ENCODE measurements at regions not wholly inside any gene's neighbourhood (a gene's known extent, or its start where the extent isn't known, plus 50 kb on each side); places are given as distances from the start of the nearest gene placed in this dataset.

- no peak overlapping the region for H3K4me2 ChIP-seq (ENCODE audit: low read length)
- no peaks in the 10 kb centered on the region for H3F3A ChIP-seq (ENCODE audit: control insufficient read depth, insufficient read depth)
- H3K79me2 ChIP-seq (ENCODE audit: control insufficient read depth, low read length), result no peaks in the 10 kb centered on the region
- no peaks in the 10 kb centered on the region for H4K20me1 ChIP-seq (ENCODE audit: control insufficient read depth, insufficient read depth, low read depth, low read length)
- no peaks in the 10 kb centered on the region for H3K9me3 ChIP-seq (ENCODE audit: control insufficient read depth, insufficient read depth, low read length)
- no peaks in the 10 kb centered on the region for H3K27me3 ChIP-seq (ENCODE audit: control insufficient read depth, low read length)
- H3K27ac ChIP-seq (ENCODE audit: low read depth, low read length), result no peak overlapping the region
- H3K4me1 ChIP-seq (ENCODE audit: control insufficient read depth, low read length), result no peaks in the 10 kb centered on the region
- no peak overlapping the region for H3K4me3 ChIP-seq (ENCODE audit: low read length)
- no peaks in the 10 kb centered on the region for H3K9me2 ChIP-seq (replicated peaks; ENCODE audit: control insufficient read depth, low read length)
- H3K36me3 ChIP-seq (ENCODE audit: control insufficient read depth, low read length), result no peaks in the 10 kb centered on the region
- no peak for TF ChIP-seq EZH2phosphoT487 (IDR thresholded peaks at IDR 0.05; ENCODE audit: borderline replicate concordance, low read length)
- TF ChIP-seq, protein P1, sequence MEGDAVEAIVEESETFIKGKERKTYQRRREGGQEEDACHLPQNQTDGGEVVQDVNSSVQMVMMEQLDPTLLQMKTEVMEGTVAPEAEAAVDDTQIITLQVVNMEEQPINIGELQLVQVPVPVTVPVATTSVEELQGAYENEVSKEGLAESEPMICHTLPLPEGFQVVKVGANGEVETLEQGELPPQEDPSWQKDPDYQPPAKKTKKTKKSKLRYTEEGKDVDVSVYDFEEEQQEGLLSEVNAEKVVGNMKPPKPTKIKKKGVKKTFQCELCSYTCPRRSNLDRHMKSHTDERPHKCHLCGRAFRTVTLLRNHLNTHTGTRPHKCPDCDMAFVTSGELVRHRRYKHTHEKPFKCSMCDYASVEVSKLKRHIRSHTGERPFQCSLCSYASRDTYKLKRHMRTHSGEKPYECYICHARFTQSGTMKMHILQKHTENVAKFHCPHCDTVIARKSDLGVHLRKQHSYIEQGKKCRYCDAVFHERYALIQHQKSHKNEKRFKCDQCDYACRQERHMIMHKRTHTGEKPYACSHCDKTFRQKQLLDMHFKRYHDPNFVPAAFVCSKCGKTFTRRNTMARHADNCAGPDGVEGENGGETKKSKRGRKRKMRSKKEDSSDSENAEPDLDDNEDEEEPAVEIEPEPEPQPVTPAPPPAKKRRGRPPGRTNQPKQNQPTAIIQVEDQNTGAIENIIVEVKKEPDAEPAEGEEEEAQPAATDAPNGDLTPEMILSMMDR (IDR thresholded peaks at IDR 0.05; ENCODE audit: low read depth, low read length, poor library complexity, severe bottlenecking), result no peak
Observed at GRCh38 chr2:220619525-220620220, 952.4 kb downstream of the EPHA4 start.

- Histone ChIP-seq H3K4me3 (ENCODE audit: low read length) (no peak overlapping the region), H4K20me1 (ENCODE audit: control insufficient read depth, insufficient read depth, low read depth, low read length) (no peaks in the 10 kb centered on the region), H3K9me3 (ENCODE audit: control insufficient read depth, insufficient read depth, low read length) (no peaks in the 10 kb centered on the region), H3K27ac (ENCODE audit: low read depth, low read length) (no peak overlapping the region), H3K27me3 (ENCODE audit: control insufficient read depth, low read length) (no peaks in the 10 kb centered on the region), H3K79me2 (ENCODE audit: control insufficient read depth, low read length) (no peaks in the 10 kb centered on the region), H3K4me2 (ENCODE audit: low read length) (no peak overlapping the region), H3F3A (ENCODE audit: control insufficient read depth, insufficient read depth) (no peaks in the 10 kb centered on the region), H3K9me2 (replicated peaks; ENCODE audit: control insufficient read depth, low read length) (no peaks in the 10 kb centered on the region), H3K4me1 (ENCODE audit: control insufficient read depth, low read length) (no peaks in the 10 kb centered on the region), H3K36me3 (ENCODE audit: control insufficient read depth, low read length) (no peaks in the 10 kb centered on the region)
- TF ChIP-seq, protein P1 (IDR thresholded peaks at IDR 0.05; ENCODE audit: low read depth, low read length, poor library complexity, severe bottlenecking), result no peak
- TF ChIP-seq EZH2phosphoT487 (IDR thresholded peaks at IDR 0.05; ENCODE audit: borderline replicate concordance, low read length), result no peak
Observed at GRCh38 chr2:220626603-220627002, 945.5 kb downstream of the EPHA4 start.

- Histone ChIP-seq H3K36me3 (ENCODE audit: control insufficient read depth, low read length) (no peaks in the 10 kb centered on the region), H3K79me2 (ENCODE audit: control insufficient read depth, low read length) (no peaks in the 10 kb centered on the region), H3K27me3 (ENCODE audit: control insufficient read depth, low read length) (no peaks in the 10 kb centered on the region), H3K9me3 (ENCODE audit: control insufficient read depth, insufficient read depth, low read length) (no peaks in the 10 kb centered on the region), H3K27ac (ENCODE audit: low read depth, low read length) (no peak overlapping the region), H3K9me2 (replicated peaks; ENCODE audit: control insufficient read depth, low read length) (no peaks in the 10 kb centered on the region), H3K4me3 (ENCODE audit: low read length) (no peak overlapping the region), H4K20me1 (ENCODE audit: control insufficient read depth, insufficient read depth, low read depth, low read length) (no peaks in the 10 kb centered on the region), H3K4me1 (ENCODE audit: control insufficient read depth, low read length) (no peaks in the 10 kb centered on the region), H3F3A (ENCODE audit: control insufficient read depth, insufficient read depth) (no peaks in the 10 kb centered on the region), H3K4me2 (ENCODE audit: low read length) (no peak overlapping the region)
- no peak for TF ChIP-seq EZH2phosphoT487 (IDR thresholded peaks at IDR 0.05; ENCODE audit: borderline replicate concordance, low read length)
- TF ChIP-seq, protein P1 (IDR thresholded peaks at IDR 0.05; ENCODE audit: low read depth, low read length, poor library complexity, severe bottlenecking), result no peak
Observed at GRCh38 chr2:220628252-220628651, 943.9 kb downstream of the EPHA4 start.
